Body of pancreas (tissue), 4 donors: ENCODE measurements at regions not wholly inside any gene's neighbourhood (a gene's known extent, or its start where the extent isn't known, plus 50 kb on each side); places are given as distances from the start of the nearest gene placed in this dataset.

Experiments used
- POLR2A ChIP-seq, 3 donors: fragments of 450-650 bp; IDR thresholded peaks; one replicate each; pipeline ENCODE4 v1.6.1; 2016; ENCODE audit warnings: antibody characterized with exemption in 3 of 3, mild to moderate bottlenecking in 2 of 3
- TF ChIP-seq, protein P1 (sequence below), 7 experiments: fragments of 450-650 bp in 4 of 7; fragments of 200-600 bp in 3 of 7; sonication (generic) in 3 of 7; IDR thresholded peaks; one replicate each; pipeline ENCODE4 v1.5.1; 2016 to 2019; ENCODE audit warnings: antibody characterized with exemption in 7 of 7

DNA sequence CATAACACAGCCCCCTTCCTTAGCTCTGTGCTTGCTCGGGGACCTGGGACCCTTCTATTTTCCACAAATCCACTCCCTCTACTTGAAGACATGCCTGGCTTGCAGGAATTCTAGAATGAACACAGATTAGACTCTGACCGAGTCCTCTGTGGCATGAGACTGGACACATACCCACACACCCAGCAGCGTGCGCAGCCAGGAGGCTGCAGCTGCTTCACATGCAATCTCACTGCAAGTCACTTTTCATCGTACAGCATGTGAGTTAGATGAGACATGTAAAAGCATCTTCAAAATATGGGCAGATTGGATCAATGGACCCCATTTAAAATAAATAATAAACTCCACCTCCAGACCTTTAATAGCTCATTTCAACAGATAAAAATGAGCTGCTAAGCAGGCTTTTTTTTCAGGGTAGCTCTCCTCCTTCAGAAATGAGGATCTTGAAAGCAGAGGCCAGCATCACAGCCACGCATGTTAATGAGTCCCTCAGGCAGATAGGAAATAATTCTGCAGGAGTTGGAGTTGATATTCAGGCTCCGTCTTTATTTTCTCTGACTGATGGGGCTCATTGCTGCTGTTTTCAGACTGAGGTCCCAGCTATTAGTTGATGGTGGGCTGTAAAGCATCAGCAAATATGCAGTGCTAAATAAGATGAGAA lies 215.1 kb upstream of the GGTLC1 start:
- TF ChIP-seq, protein P1, sequence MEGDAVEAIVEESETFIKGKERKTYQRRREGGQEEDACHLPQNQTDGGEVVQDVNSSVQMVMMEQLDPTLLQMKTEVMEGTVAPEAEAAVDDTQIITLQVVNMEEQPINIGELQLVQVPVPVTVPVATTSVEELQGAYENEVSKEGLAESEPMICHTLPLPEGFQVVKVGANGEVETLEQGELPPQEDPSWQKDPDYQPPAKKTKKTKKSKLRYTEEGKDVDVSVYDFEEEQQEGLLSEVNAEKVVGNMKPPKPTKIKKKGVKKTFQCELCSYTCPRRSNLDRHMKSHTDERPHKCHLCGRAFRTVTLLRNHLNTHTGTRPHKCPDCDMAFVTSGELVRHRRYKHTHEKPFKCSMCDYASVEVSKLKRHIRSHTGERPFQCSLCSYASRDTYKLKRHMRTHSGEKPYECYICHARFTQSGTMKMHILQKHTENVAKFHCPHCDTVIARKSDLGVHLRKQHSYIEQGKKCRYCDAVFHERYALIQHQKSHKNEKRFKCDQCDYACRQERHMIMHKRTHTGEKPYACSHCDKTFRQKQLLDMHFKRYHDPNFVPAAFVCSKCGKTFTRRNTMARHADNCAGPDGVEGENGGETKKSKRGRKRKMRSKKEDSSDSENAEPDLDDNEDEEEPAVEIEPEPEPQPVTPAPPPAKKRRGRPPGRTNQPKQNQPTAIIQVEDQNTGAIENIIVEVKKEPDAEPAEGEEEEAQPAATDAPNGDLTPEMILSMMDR (IDR thresholded peaks at IDR 0.05), result no peak
- no peak for TF ChIP-seq POLR2A (IDR thresholded peaks at IDR 0.05)
